Neural progenitor cell (in vitro differentiated cells): ENCODE measurements at regions not wholly inside any gene's neighbourhood (a gene's known extent, or its start where the extent isn't known, plus 50 kb on each side); places are given as distances from the start of the nearest gene placed in this dataset.
"Not testable (repeated sequence)": the region's sequence is repeated elsewhere in the genome, so short reads cannot be mapped to it uniquely, and the experiment has no call there.

Source experiments
- DNase-seq: peaks from one replicate; pipeline ENCODE4 v3.0.0-alpha.2; 2016; ENCODE audit warnings: low spot score
- H2AFZ ChIP-seq: fragments of 200-600 bp; sonication (generic); replicated peaks from 2 replicates; pipeline ENCODE4 v1.6.1; 2016; ENCODE audit warnings: antibody characterized with exemption
- H3F3A ChIP-seq: fragments of 200-600 bp; sonication (generic); 2 replicates; pipeline ENCODE4 v1.6.1; 2016; ENCODE audit warnings: antibody characterized with exemption, low read depth
- H3K27ac ChIP-seq: fragments of 200-600 bp; sonication (generic); 2 replicates; pipeline ENCODE4 v1.5.1; 2016; ENCODE audit warnings: mild to moderate bottlenecking
- H3K27me3 ChIP-seq: fragments of 200-600 bp; sonication (generic); 2 replicates; pipeline ENCODE4 v1.6.1; 2016; ENCODE audit warnings: mild to moderate bottlenecking, moderate library complexity
- H3K36me3 ChIP-seq: fragments of 200-600 bp; sonication (generic); 2 replicates; pipeline ENCODE4 v1.5.1; 2016
- H3K4me1 ChIP-seq: fragments of 200-600 bp; sonication (generic); 2 replicates; pipeline ENCODE4 v1.6.1; 2016; ENCODE audit warnings: mixed run types
- H3K4me2 ChIP-seq: fragments of 200-600 bp; sonication (generic); 2 replicates; pipeline ENCODE4 v1.6.1; 2016
- H3K4me3 ChIP-seq: fragments of 200-600 bp; sonication (generic); 2 replicates; pipeline ENCODE4 v1.5.1; 2016
- H3K79me2 ChIP-seq: fragments of 200-600 bp; sonication (generic); 2 replicates; pipeline ENCODE4 v1.6.1; 2016; ENCODE audit warnings: low read depth
- H3K9ac ChIP-seq: fragments of 200-600 bp; sonication (generic); 2 replicates; pipeline ENCODE4 v1.6.1; 2016
- H3K9me3 ChIP-seq: fragments of 200-600 bp; sonication (generic); 2 replicates; pipeline ENCODE4 v1.5.1; 2016; ENCODE audit warnings: low read depth
- H4K20me1 ChIP-seq: fragments of 200-600 bp; sonication (generic); 2 replicates; pipeline ENCODE4 v1.6.1; 2016; ENCODE audit warnings: low read depth
- H3K27ac Mint-ChIP-seq: 3 replicates; pipeline ENCODE4 v1.8.0; 2021; ENCODE audit warnings: mixed read lengths
- H3K27me3 Mint-ChIP-seq: 2 replicates; pipeline ENCODE4 v1.8.0; 2022; ENCODE audit warnings: low read depth, mild to moderate bottlenecking, inconsistent platforms, moderate library complexity, mixed read lengths; ENCODE audit not compliant: insufficient read depth
- H3K36me3 Mint-ChIP-seq: 3 replicates; pipeline ENCODE4 v1.8.0; 2021; ENCODE audit warnings: mixed read lengths
- H3K4me1 Mint-ChIP-seq: 3 replicates; pipeline ENCODE4 v1.8.0; 2021; ENCODE audit warnings: mixed read lengths
- H3K4me3 Mint-ChIP-seq: 3 replicates; pipeline ENCODE4 v1.8.0; 2021; ENCODE audit warnings: mild to moderate bottlenecking, moderate library complexity, mixed read lengths
- H3K9me3 Mint-ChIP-seq: 3 replicates; pipeline ENCODE4 v1.8.0; 2020; ENCODE audit warnings: mixed read lengths
- CTCF ChIP-seq: fragments of 200-600 bp; sonication (generic); IDR thresholded peaks from 2 replicates; pipeline ENCODE4 v1.5.1; 2017; ENCODE audit warnings: antibody characterized with exemption, mild to moderate bottlenecking
- EZH2 ChIP-seq: fragments of 200-600 bp; sonication (generic); IDR thresholded peaks from 2 replicates; pipeline ENCODE4 v1.6.1; 2017; ENCODE audit warnings: antibody characterized with exemption, mild to moderate bottlenecking, moderate library complexity
- EZH2phosphoT487 ChIP-seq: fragments of 200-600 bp; sonication (generic); IDR thresholded peaks from 2 replicates; pipeline ENCODE4 v1.6.1; 2017; ENCODE audit warnings: antibody characterized with exemption

- no peak for TF ChIP-seq EZH2
- TF ChIP-seq EZH2phosphoT487 = no peak
- no peak for TF ChIP-seq CTCF
- no peaks in the 10 kb centered on the region for H3K79me2 ChIP-seq
- H4K20me1 ChIP-seq = no peaks in the 10 kb centered on the region
- Mint-ChIP-seq H3K27ac (no peak overlapping the region), H3K9me3 (no peaks in the 10 kb centered on the region), H3K27me3 (no peaks in the 10 kb centered on the region), H3K4me3 (no peak overlapping the region), H3K4me1 (no peaks in the 10 kb centered on the region), H3K36me3 (no peaks in the 10 kb centered on the region)
- no peak overlapping the region for H3K9ac ChIP-seq
- no peak overlapping the region for H3K4me2 ChIP-seq
- no peaks in the 10 kb centered on the region for H3K4me1 ChIP-seq
- no peak overlapping the region for H3K27ac ChIP-seq
- no peaks in the 10 kb centered on the region for H3K36me3 ChIP-seq
- H2AFZ ChIP-seq = no peak overlapping the region
- no peaks in the 10 kb centered on the region for H3F3A ChIP-seq
- H3K9me3 ChIP-seq = no peaks in the 10 kb centered on the region
- no peaks in the 10 kb centered on the region for H3K27me3 ChIP-seq
- no peak for DNase-seq
- H3K4me3 ChIP-seq = no peak overlapping the region
Observed at GRCh38 chr18:59848002-59848401, 51.8 kb upstream of the PMAIP1 start.

GRCh38 chr18:59847491-59847846 lies 52.3 kb upstream of the PMAIP1 start:
- H3K4me3 ChIP-seq, H3K4me1 ChIP-seq, H3K36me3 Mint-ChIP-seq, H3K4me2 ChIP-seq, H3K36me3 ChIP-seq, H3K9me3 Mint-ChIP-seq, H3K27me3 ChIP-seq, DNase-seq, H3K4me3 Mint-ChIP-seq, H2AFZ ChIP-seq, H3K27ac Mint-ChIP-seq, H3K27ac ChIP-seq, H3F3A ChIP-seq, H3K79me2 ChIP-seq, H3K4me1 Mint-ChIP-seq, H4K20me1 ChIP-seq, H3K9ac ChIP-seq, H3K9me3 ChIP-seq, H3K27me3 Mint-ChIP-seq: not testable (repeated sequence)

- DNase-seq = no peak
- Histone ChIP-seq H3K79me2 (no peaks in the 10 kb centered on the region), H3K9me3 (no peaks in the 10 kb centered on the region), H3K9ac (no peak overlapping the region), H3F3A (no peaks in the 10 kb centered on the region), H2AFZ (no peak overlapping the region), H4K20me1 (no peaks in the 10 kb centered on the region), H3K27ac (no peak overlapping the region), H3K27me3 (no peaks in the 10 kb centered on the region), H3K4me2 (no peak overlapping the region), H3K4me1 (no peaks in the 10 kb centered on the region), H3K4me3 (no peak overlapping the region), H3K36me3 (no peaks in the 10 kb centered on the region)
- Mint-ChIP-seq H3K36me3 (no peaks in the 10 kb centered on the region), H3K27me3 (no peaks in the 10 kb centered on the region), H3K4me3 (no peak overlapping the region), H3K4me1 (no peaks in the 10 kb centered on the region), H3K27ac (no peak overlapping the region), H3K9me3 (no peaks in the 10 kb centered on the region)
- TF ChIP-seq EZH2 = no peak
- TF ChIP-seq EZH2phosphoT487 = no peak
- TF ChIP-seq CTCF = no peak
Observed at GRCh38 chr18:59846814-59847490, 52.8 kb upstream of the PMAIP1 start.

GRCh38 chr18:59842947-59843346 lies 56.8 kb upstream of the PMAIP1 start:
- Histone ChIP-seq H3K9ac (no peak overlapping the region), H3K79me2 (no peaks in the 10 kb centered on the region), H3K36me3 (no peaks in the 10 kb centered on the region), H3K9me3 (no peaks in the 10 kb centered on the region), H3K4me2 (no peak overlapping the region), H2AFZ (no peak overlapping the region), H3K4me3 (no peak overlapping the region), H3F3A (no peaks in the 10 kb centered on the region), H3K4me1 (no peaks in the 10 kb centered on the region), H4K20me1 (no peaks in the 10 kb centered on the region), H3K27ac (no peak overlapping the region), H3K27me3 (no peaks in the 10 kb centered on the region)
- Mint-ChIP-seq H3K27me3 (no peaks in the 10 kb centered on the region), H3K36me3 (no peaks in the 10 kb centered on the region), H3K9me3 (no peaks in the 10 kb centered on the region), H3K4me3 (no peak overlapping the region), H3K4me1 (no peaks in the 10 kb centered on the region), H3K27ac (no peak overlapping the region)
- DNase-seq = no peak
- TF ChIP-seq EZH2 = no peak
- no peak for TF ChIP-seq CTCF
- no peak for TF ChIP-seq EZH2phosphoT487
